HCT116 (cell line): ENCODE measurements at regions not wholly inside any gene's neighbourhood (a gene's known extent, or its start where the extent isn't known, plus 50 kb on each side); places are given as distances from the start of the nearest gene placed in this dataset.

ENCODE experiments used
- ATAC-seq: fragments of 200-7000 bp; cut with Tn5 transposase; 2 replicates; pipeline ENCODE4 v1.9.1; 2020; ENCODE audit warnings: mild to moderate bottlenecking, moderate library complexity
- BruUV-seq: library from RNA; stranded (reverse); fragments of 400-500 nt; replicated peaks from 2 replicates; lab custom pipeline; 2021; lab: Mats Ljungman, UMichigan
- CTCF ChIA-PET: fragments of 300-600 bp; sonication (Branson Sonifier 250); formaldehyde crosslinking; loops from one replicate; lab custom pipeline; 2021; ENCODE audit warnings: antibody characterized with exemption; lab: Charles Lee
- POLR2A ChIA-PET: fragments of 300-600, 350-600 bp; sonication (Branson Sonifier 250); formaldehyde crosslinking; loops from one replicate; lab custom pipeline; 2021; ENCODE audit warnings: antibody characterized with exemption; lab: Charles Lee
- RAD21 ChIA-PET, 2 experiments: fragments of 300-600 bp; sonication (Branson Sonifier 250); formaldehyde crosslinking; loops; one replicate each; lab custom pipeline; 2023; ENCODE audit warnings: low total read pairs in 2 of 2; ENCODE audit not compliant: uncharacterized antibody in 2 of 2, unreplicated experiment in 2 of 2, low non-redundant PET in 1 of 2; lab: Charles Lee
- DNase-seq: peaks from one replicate; pipeline ENCODE4 v3.0.0-alpha.2; 2010; ENCODE audit warnings: low read depth, low spot score
- H2AFZ ChIP-seq: fragments of 200-600 bp; shearing (Covaris generic), sonication (generic); 2 replicates; pipeline ENCODE4 v1.6.1; 2017; ENCODE audit warnings: low read depth, mixed run types, mixed read lengths, antibody characterized with exemption, low read length; ENCODE audit not compliant: poor library complexity, severe bottlenecking
- H3K27ac ChIP-seq: 2 replicates; pipeline ENCODE4 v1.5.1; 2012; ENCODE audit warnings: low read depth, low read length
- H3K27me3 ChIP-seq: fragments of 200-600 bp; sonication (generic); 2 replicates; pipeline ENCODE4 v1.6.1; 2016; ENCODE audit warnings: mixed run types, low read length, mixed read lengths; ENCODE audit not compliant: insufficient read depth
- H3K36me3 ChIP-seq, 2 experiments: fragments of 200-500 bp in 1 of 2; fragments of 200-600 bp in 1 of 2; sonication (Bioruptor generic) in 1 of 2; sonication (generic) in 1 of 2; 2 replicates each; pipeline versions ENCODE4 v1.5.1 to v1.6.1; 2014 to 2016; ENCODE audit warnings: low read length in 2 of 2, inconsistent platforms in 1 of 2, mixed read lengths in 1 of 2, mixed run types in 1 of 2; ENCODE audit not compliant: insufficient read depth in 2 of 2, control insufficient read depth in 1 of 2
- H3K4me1 ChIP-seq, 2 experiments: fragments of 200-600 bp in 1 of 2; sonication (generic) in 1 of 2; 2 replicates each; pipeline versions ENCODE4 v1.5.1 to v1.6.1; 2012 to 2017; ENCODE audit warnings: low read length in 2 of 2, inconsistent platforms in 1 of 2, mild to moderate bottlenecking in 1 of 2, mixed read lengths in 1 of 2, mixed run types in 1 of 2, moderate library complexity in 1 of 2; ENCODE audit not compliant: insufficient read depth in 2 of 2, control insufficient read depth in 1 of 2
- H3K4me2 ChIP-seq: fragments of 200-600 bp; sonication (generic); 2 replicates; pipeline ENCODE4 v1.6.1; 2017; ENCODE audit warnings: mixed run types, low read length, mixed read lengths
- H3K4me3 ChIP-seq, 2 experiments: fragments of 200-600 bp in 1 of 2; sonication (generic) in 1 of 2; replicated peaks in 1 of 2; 2 replicates each; pipeline ENCODE4 v1.5.1; 2011 to 2016; ENCODE audit warnings: low read length in 2 of 2, control low read depth in 1 of 2, low read depth in 1 of 2, mild to moderate bottlenecking in 1 of 2, mixed read lengths in 1 of 2, mixed run types in 1 of 2
- H3K79me2 ChIP-seq: fragments of 200-600 bp; sonication (generic); 2 replicates; pipeline ENCODE4 v1.6.1; 2017; ENCODE audit warnings: mild to moderate bottlenecking, mixed run types, low read length, moderate library complexity, mixed read lengths; ENCODE audit not compliant: insufficient read depth
- H3K9ac ChIP-seq: fragments of 200-600 bp; sonication (generic); 2 replicates; pipeline ENCODE4 v1.6.1; 2016; ENCODE audit warnings: low read length, mixed read lengths
- H3K9me2 ChIP-seq: fragments of 200-600 bp; sonication (generic), shearing (Covaris generic); 2 replicates; pipeline ENCODE4 v1.6.1; 2017; ENCODE audit warnings: mixed run types, mild to moderate bottlenecking, moderate library complexity; ENCODE audit not compliant: insufficient read depth
- H3K9me3 ChIP-seq, 2 experiments: fragments of 200-500 bp in 1 of 2; fragments of 200-600 bp in 1 of 2; sonication (Bioruptor generic) in 1 of 2; sonication (generic) in 1 of 2; 2 replicates each; pipeline ENCODE4 v1.6.1; 2014 to 2017; ENCODE audit warnings: low read length in 2 of 2, mixed read lengths in 2 of 2, inconsistent platforms in 1 of 2, low read depth in 1 of 2, mild to moderate bottlenecking in 1 of 2, mixed run types in 1 of 2, moderate library complexity in 1 of 2; ENCODE audit not compliant: control insufficient read depth in 1 of 2, insufficient read depth in 1 of 2
- H4K20me1 ChIP-seq: fragments of 200-600 bp; sonication (generic), shearing (Covaris generic); 2 replicates; pipeline ENCODE4 v1.6.1; 2017; ENCODE audit warnings: mixed run types, mild to moderate bottlenecking, moderate library complexity; ENCODE audit not compliant: insufficient read depth
- CEBPB ChIP-seq: IDR thresholded peaks from 2 replicates; pipeline ENCODE4 v1.6.1; 2012; ENCODE audit warnings: low read depth
- ELF1 ChIP-seq: IDR thresholded peaks from 2 replicates; pipeline ENCODE4 v1.6.1; 2012; ENCODE audit warnings: low read depth, borderline replicate concordance
- SP1 ChIP-seq: IDR thresholded peaks from 2 replicates; pipeline ENCODE4 v1.6.1; 2012; ENCODE audit warnings: low read depth
- YY1 ChIP-seq: IDR thresholded peaks from 2 replicates; pipeline ENCODE4 v1.6.1; 2011; ENCODE audit warnings: low read length, low read depth, moderate library complexity, mild to moderate bottlenecking; ENCODE audit not compliant: insufficient replicate concordance; ENCODE audit errors: extremely low read depth
- intact Hi-C: fragments of 100-400 bp; cut with micrococcal nuclease; formaldehyde crosslinking; loops from 2 replicates; pipeline ENCODE4 v1.10.0; 2022

- CTCF ChIA-PET = no interaction called here
- H3K9me3 ChIP-seq = peaks cover 0 to 44% of the 10 kb centered on the region in 2 experiments; a peak in 2 of 4 replicates
- H3K4me2 ChIP-seq = no peak overlapping the region
- TF ChIP-seq SP1 (no peak), ELF1 (no peak), YY1 (no peak), CEBPB (no peak)
- no peak overlapping the region for H2AFZ ChIP-seq
- POLR2A ChIA-PET = no interaction called here
- DNase-seq = no peak
- no peak overlapping the region for H3K27ac ChIP-seq
- H3K79me2 ChIP-seq = no peaks in the 10 kb centered on the region
- no peak overlapping the region for H3K4me3 ChIP-seq
- RAD21 ChIA-PET = no interaction called here
- ATAC-seq = no peak
- H3K4me1 ChIP-seq = no peaks in the 10 kb centered on the region
- no peak overlapping the region for H3K9ac ChIP-seq
- H3K27me3 ChIP-seq = no peaks in the 10 kb centered on the region
- no peaks in the 10 kb centered on the region for H3K9me2 ChIP-seq
- BruUV-seq = no TSS peak
- intact Hi-C loops = no loop called here
- no peaks in the 10 kb centered on the region for H4K20me1 ChIP-seq
- H3K36me3 ChIP-seq = no peaks in the 10 kb centered on the region
These were observed 440.9 kb downstream of the TSHZ3 start for GRCh38 chr19:30908262-30908771.

GRCh38 chr19:30906871-30907270, 442.4 kb downstream of the TSHZ3 start:
- no TSS peak for BruUV-seq
- Histone ChIP-seq H3K4me3 (no peak overlapping the region), H3K4me1 (no peaks in the 10 kb centered on the region), H3K27me3 (no peaks in the 10 kb centered on the region), H3K9me3 (peaks cover 0 to 37% of the 10 kb centered on the region in 2 experiments; a peak in 2 of 4 replicates), H3K4me2 (no peak overlapping the region), H3K79me2 (no peaks in the 10 kb centered on the region), H3K9ac (no peak overlapping the region), H3K36me3 (no peaks in the 10 kb centered on the region), H3K27ac (no peak overlapping the region), H2AFZ (no peak overlapping the region), H4K20me1 (no peaks in the 10 kb centered on the region), H3K9me2 (no peaks in the 10 kb centered on the region)
- RAD21 ChIA-PET = no interaction called here
- intact Hi-C loops = no loop called here
- DNase-seq = no peak
- no peak for ATAC-seq
- POLR2A ChIA-PET = no interaction called here
- TF ChIP-seq YY1 = no peak
- CTCF ChIA-PET = no interaction called here
